ENCODE measurements at regions not wholly inside any gene's neighbourhood (a gene's known extent, or its start where the extent isn't known, plus 50 kb on each side); places are given as distances from the start of the nearest gene placed in this dataset.

DNA sequence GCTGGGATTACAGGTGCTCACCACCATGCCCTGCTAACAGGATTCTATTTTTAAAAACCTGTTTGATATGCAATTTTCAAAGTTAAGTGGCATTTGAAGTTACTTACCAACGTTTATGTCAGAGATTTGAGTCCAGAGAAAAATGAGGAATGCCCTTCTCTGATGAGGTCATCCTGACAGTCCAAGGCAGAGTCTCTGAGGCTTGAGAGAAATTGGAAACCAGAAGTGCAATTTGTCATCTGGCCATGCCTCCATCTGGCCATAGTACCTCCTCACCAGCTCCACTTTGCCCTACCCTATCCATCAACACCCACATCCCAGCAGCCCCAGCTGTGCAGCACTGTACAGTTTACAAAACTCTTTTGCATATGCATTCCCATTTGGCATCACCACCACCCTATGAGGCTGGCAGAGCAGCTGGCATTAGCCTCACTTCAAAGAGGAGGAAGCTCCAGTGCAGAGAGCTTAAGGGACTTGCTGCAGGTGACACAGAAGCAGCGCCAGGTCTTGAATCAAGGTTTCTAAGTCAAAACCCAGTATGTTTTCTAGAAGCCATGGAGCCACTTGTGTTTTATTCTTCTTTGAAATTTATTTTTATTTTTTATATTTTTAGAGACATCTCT is 54.5 kb upstream of the PDZD8 start:
- peaks cover 22% of the 10 kb centered on the region for H3K4me1 ChIP-seq (ENCODE audit: insufficient read depth, low read length)
- BruUV-seq (replicated peaks) = no TSS peak
- no peaks in the 10 kb centered on the region for H3K9me3 ChIP-seq (ENCODE audit: low read length)
- FAIRE-seq = no peak
- ChIA-PET POLR2A (no interaction called here), CTCF (ENCODE audit: low intra/inter-chr PET ratio, low total read pairs) (no interaction called here)
- H3K4me3 ChIP-seq (replicated peaks in 1 of 3; ENCODE audit: insufficient read depth in 1 of 3, low read depth in 2 of 3, low read length in 3 of 3) = no peak overlapping the region
- H3K79me2 ChIP-seq (ENCODE audit: insufficient read depth, low read length) = no peaks in the 10 kb centered on the region
- H4K20me1 ChIP-seq (ENCODE audit: insufficient read depth, low read length) = no peaks in the 10 kb centered on the region
- no peak for DNase-seq (ENCODE audit: low spot score)
- no peak overlapping the region for H3K4me2 ChIP-seq (ENCODE audit: low read depth, low read length)
- in situ Hi-C loops (cut with HindIII; ENCODE audit: extremely low pct_ligation_motif_present, low pct_unique_long_range_greater_than_20kb) (no loop called here), intact Hi-C loops (cut with micrococcal nuclease; ENCODE audit: unreplicated experiment) (no loop called here)
- H3K27me3 ChIP-seq (ENCODE audit: control insufficient read depth in 1 of 2, insufficient read depth in 2 of 2, low read length in 2 of 2) = no peaks in the 10 kb centered on the region; a peak in 1 of 5 replicates
- WGBS (ENCODE audit: low lambda C conversion rate) = 42% methylated on average over 2 of the region's 2 CpGs
- no peaks in the 10 kb centered on the region for H3K36me3 ChIP-seq (replicated peaks in 1 of 2; ENCODE audit: control insufficient read depth in 1 of 2, insufficient read depth in 2 of 2, low read length in 2 of 2)
- ATAC-seq = no peak
- no peak overlapping the region for H3K27ac ChIP-seq (ENCODE audit: extremely low read length, insufficient read depth, low read length)
- no peak overlapping the region for H2AFZ ChIP-seq (ENCODE audit: low read length)
- no peak overlapping the region for H3K9ac ChIP-seq (ENCODE audit: insufficient read depth, low read depth, low read length)
- TF ChIP-seq ZSCAN30 (CRISPR knock-in tag; IDR thresholded peaks at IDR 0.05) = no peak
- peak; percentile 57 for TF ChIP-seq ATF7 (IDR thresholded peaks at IDR 0.05)
- no peak for TF ChIP-seq ATF7 (CRISPR knock-in tag; IDR thresholded peaks at IDR 0.05)

DNA sequence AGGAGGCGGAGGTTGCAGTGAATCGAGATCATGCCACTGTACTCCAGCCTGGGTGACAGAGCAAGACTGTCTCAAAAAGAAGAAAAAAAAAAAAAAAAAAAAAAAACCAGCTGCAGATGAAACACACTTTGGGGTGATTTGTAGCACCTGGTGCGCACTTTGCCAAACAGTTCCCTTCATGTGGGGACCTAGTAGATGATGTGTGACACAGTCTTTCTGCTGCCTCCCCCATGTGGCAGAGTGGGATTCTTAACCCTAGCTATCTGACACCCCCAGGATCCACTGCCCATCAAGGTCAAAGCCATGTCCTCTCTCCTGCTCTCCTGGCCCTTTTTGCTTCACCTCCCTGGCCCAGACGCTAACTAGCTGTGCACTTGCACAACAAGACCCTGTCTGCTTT is 52.1 kb upstream of the PDZD8 start:
- TF ChIP-seq, protein P1, sequence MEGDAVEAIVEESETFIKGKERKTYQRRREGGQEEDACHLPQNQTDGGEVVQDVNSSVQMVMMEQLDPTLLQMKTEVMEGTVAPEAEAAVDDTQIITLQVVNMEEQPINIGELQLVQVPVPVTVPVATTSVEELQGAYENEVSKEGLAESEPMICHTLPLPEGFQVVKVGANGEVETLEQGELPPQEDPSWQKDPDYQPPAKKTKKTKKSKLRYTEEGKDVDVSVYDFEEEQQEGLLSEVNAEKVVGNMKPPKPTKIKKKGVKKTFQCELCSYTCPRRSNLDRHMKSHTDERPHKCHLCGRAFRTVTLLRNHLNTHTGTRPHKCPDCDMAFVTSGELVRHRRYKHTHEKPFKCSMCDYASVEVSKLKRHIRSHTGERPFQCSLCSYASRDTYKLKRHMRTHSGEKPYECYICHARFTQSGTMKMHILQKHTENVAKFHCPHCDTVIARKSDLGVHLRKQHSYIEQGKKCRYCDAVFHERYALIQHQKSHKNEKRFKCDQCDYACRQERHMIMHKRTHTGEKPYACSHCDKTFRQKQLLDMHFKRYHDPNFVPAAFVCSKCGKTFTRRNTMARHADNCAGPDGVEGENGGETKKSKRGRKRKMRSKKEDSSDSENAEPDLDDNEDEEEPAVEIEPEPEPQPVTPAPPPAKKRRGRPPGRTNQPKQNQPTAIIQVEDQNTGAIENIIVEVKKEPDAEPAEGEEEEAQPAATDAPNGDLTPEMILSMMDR (CRISPR knock-in tag; IDR thresholded peaks at IDR 0.05) = 0 out of 2 replicates have a peak, but pooled peaks have one; percentile 14
- TF ChIP-seq ZNF432 (CRISPR knock-in tag; IDR thresholded peaks at IDR 0.05; ENCODE audit: borderline replicate concordance) = no peak
- Histone ChIP-seq H3K9ac (ENCODE audit: insufficient read depth, low read depth, low read length) (no peak overlapping the region), H3K79me2 (ENCODE audit: insufficient read depth, low read length) (no peaks in the 10 kb centered on the region), H3K4me1 (ENCODE audit: insufficient read depth, low read length) (peaks cover 28% of the 10 kb centered on the region), H3K27ac (ENCODE audit: extremely low read length, insufficient read depth, low read length) (no peak overlapping the region), H3K36me3 (replicated peaks in 1 of 2; ENCODE audit: control insufficient read depth in 1 of 2, insufficient read depth in 2 of 2, low read length in 2 of 2) (no peaks in the 10 kb centered on the region), H3K9me3 (ENCODE audit: low read length) (no peaks in the 10 kb centered on the region), H3K4me3 (replicated peaks in 1 of 3; ENCODE audit: insufficient read depth in 1 of 3, low read depth in 2 of 3, low read length in 3 of 3) (no peak overlapping the region), H3K4me2 (ENCODE audit: low read depth, low read length) (no peak overlapping the region), H4K20me1 (ENCODE audit: insufficient read depth, low read length) (no peaks in the 10 kb centered on the region), H2AFZ (ENCODE audit: low read length) (no peak overlapping the region), H3K27me3 (ENCODE audit: control insufficient read depth in 1 of 2, insufficient read depth in 2 of 2, low read length in 2 of 2) (no peaks in the 10 kb centered on the region; a peak in 1 of 5 replicates)
- in situ Hi-C loops (cut with HindIII; ENCODE audit: extremely low pct_ligation_motif_present, low pct_unique_long_range_greater_than_20kb) (no loop called here), intact Hi-C loops (cut with micrococcal nuclease; ENCODE audit: unreplicated experiment) (no loop called here)
- WGBS (ENCODE audit: low lambda C conversion rate) = 82% methylated on average over 4 of the region's 4 CpGs
- ChIA-PET POLR2A (interaction anchor here (0.7 kb wide), 1 partner anchor 23 kb away, joined by 3 read pairs; no protein-coding TSS in a partner anchor), CTCF (ENCODE audit: low intra/inter-chr PET ratio, low total read pairs) (no interaction called here)
- DNase-seq (ENCODE audit: low spot score) = no peak
- FAIRE-seq = no peak
- ATAC-seq = no peak
- no TSS peak for BruUV-seq (replicated peaks)

All from HepG2 (cell line).